GM18868 (cell line): ENCODE measurements at regions not wholly inside any gene's neighbourhood (a gene's known extent, or its start where the extent isn't known, plus 50 kb on each side); places are given as distances from the start of the nearest gene placed in this dataset.
A peak's percentile ranks its signal among the peaks of the same experiment; 100 is the strongest.

Experiments
- ATAC-seq: cut with Tn5 transposase; IDR thresholded peaks from one replicate; pipeline ENCODE4 v1.9.1; 2021; ENCODE audit warnings: mild to moderate bottlenecking, moderate library complexity; ENCODE audit not compliant: unreplicated experiment

- no peak for ATAC-seq
These were observed 112.8 kb downstream of the DSC3 start for GRCh38 chr18:30929718-30930117.

- ATAC-seq, result no peak
These were observed 113.5 kb downstream of the DSC3 start for GRCh38 chr18:30929065-30929464.

GRCh38 chr18:30927517-30928075 is 114.9 kb downstream of the DSC3 start:
- ATAC-seq, result no peak

GRCh38 chr18:30927042-30927441 is 115.5 kb downstream of the DSC3 start:
- ATAC-seq, result no peak

GRCh38 chr18:30925795-30926194 is 116.7 kb downstream of the DSC3 start:
- no peak for ATAC-seq

GRCh38 chr18:30920757-30921156 is 121.8 kb downstream of the DSC3 start:
- no peak for ATAC-seq

GRCh38 chr18:30920351-30920750 is 122.2 kb downstream of the DSC3 start:
- ATAC-seq, result no peak

GRCh38 chr18:30917651-30918050 is 124.9 kb downstream of the DSC3 start:
- no peak for ATAC-seq

- ATAC-seq, result no peak
These were observed 127.1 kb downstream of the DSC3 start for GRCh38 chr18:30915336-30915988.

- ATAC-seq, result no peak
These were observed 134.2 kb downstream of the DSC3 start for GRCh38 chr18:30908381-30908780.

- peak; percentile 96 for ATAC-seq
These were observed 139.0 kb downstream of the DSC3 start for GRCh38 chr18:30903566-30903965.

- ATAC-seq, result no peak
These were observed 152.8 kb downstream of the DSC3 start for GRCh38 chr18:30889519-30890301.

- no peak for ATAC-seq
These were observed 154.2 kb downstream of the DSC3 start for GRCh38 chr18:30888344-30888743.

GRCh38 chr18:30886998-30887397 is 155.5 kb downstream of the DSC3 start:
- ATAC-seq, result no peak

GRCh38 chr18:30870466-30870865 is 172.1 kb downstream of the DSC3 start:
- no peak for ATAC-seq

GRCh38 chr18:30862900-30863299 is 179.6 kb downstream of the DSC3 start:
- ATAC-seq, result no peak

- no peak for ATAC-seq
These were observed 181.8 kb downstream of the DSC3 start for GRCh38 chr18:30860741-30861140.

- no peak for ATAC-seq
These were observed 183.5 kb downstream of the DSC3 start for GRCh38 chr18:30859036-30859435.

GRCh38 chr18:30858560-30858959 is 184.0 kb downstream of the DSC3 start:
- no peak for ATAC-seq

- no peak for ATAC-seq
These were observed 186.8 kb downstream of the DSC3 start for GRCh38 chr18:30855762-30856161.

- ATAC-seq, result no peak
These were observed 189.6 kb downstream of the DSC3 start for GRCh38 chr18:30852980-30853379.

GRCh38 chr18:30852541-30852940 is 190.0 kb downstream of the DSC3 start:
- no peak for ATAC-seq
